ENCODE measurements at regions not wholly inside any gene's neighbourhood (a gene's known extent, or its start where the extent isn't known, plus 50 kb on each side); places are given as distances from the start of the nearest gene placed in this dataset.

GRCh38 chr7:157485361-157485831 is 148.6 kb downstream of the DNAJB6 start:
- DNase-seq (ENCODE audit: low spot score): no peak
- H3K27me3 ChIP-seq: no peaks in the 10 kb centered on the region
- 91% methylated on average over 12 of the region's 12 CpGs for WGBS (ENCODE audit: low lambda C conversion rate, missing lambda C conversion rate)

GRCh38 chr7:157486007-157486755 is 149.4 kb downstream of the DNAJB6 start:
- H3K27me3 ChIP-seq: no peaks in the 10 kb centered on the region

More at GRCh38 chr7:157485361-157485831, 148.6 kb downstream of the DNAJB6 start:
- H3K36me3 ChIP-seq (replicated peaks; ENCODE audit: insufficient read depth, low read depth): no peaks in the 10 kb centered on the region
- no peak overlapping the region for H2AFZ ChIP-seq
- no peaks in the 10 kb centered on the region for H3K9me3 ChIP-seq (ENCODE audit: low read depth)
- H3K4me3 ChIP-seq: no peak overlapping the region
- no peaks in the 10 kb centered on the region for H4K20me1 ChIP-seq (ENCODE audit: insufficient read depth, poor library complexity, severe bottlenecking)
- H3K9me2 ChIP-seq (replicated peaks; ENCODE audit: insufficient read depth): no peaks in the 10 kb centered on the region
- TF ChIP-seq EZH2phosphoT487 (IDR thresholded peaks at IDR 0.05; ENCODE audit: low read depth, severe bottlenecking, unreplicated experiment) (no peak), EZH2 (IDR thresholded peaks at IDR 0.05; ENCODE audit: borderline replicate concordance) (no peak), CTCF (IDR thresholded peaks at IDR 0.05; ENCODE audit: poor library complexity) (no peak)
- H3K4me1 ChIP-seq (ENCODE audit: insufficient read depth): no peaks in the 10 kb centered on the region
- no peak overlapping the region for H3K27ac ChIP-seq
- no peak overlapping the region for H3K4me2 ChIP-seq
- H3K79me2 ChIP-seq: no peaks in the 10 kb centered on the region

GRCh38 chr7:157487046-157487770 is 150.4 kb downstream of the DNAJB6 start:
- Histone ChIP-seq H4K20me1 (ENCODE audit: insufficient read depth, poor library complexity, severe bottlenecking) (no peaks in the 10 kb centered on the region), H3K27me3 (no peaks in the 10 kb centered on the region), H3K9me3 (ENCODE audit: low read depth) (no peaks in the 10 kb centered on the region), H3K79me2 (no peaks in the 10 kb centered on the region), H3K9me2 (replicated peaks; ENCODE audit: insufficient read depth) (no peaks in the 10 kb centered on the region), H3K4me3 (no peak overlapping the region), H3K4me2 (no peak overlapping the region), H3K36me3 (replicated peaks; ENCODE audit: insufficient read depth, low read depth) (no peaks in the 10 kb centered on the region), H3K4me1 (ENCODE audit: insufficient read depth) (no peaks in the 10 kb centered on the region), H3K27ac (no peak overlapping the region), H2AFZ (no peak overlapping the region)
- DNase-seq (ENCODE audit: low spot score): no peak
- TF ChIP-seq EZH2 (IDR thresholded peaks at IDR 0.05; ENCODE audit: borderline replicate concordance) (no peak), CTCF (IDR thresholded peaks at IDR 0.05; ENCODE audit: poor library complexity) (no peak), EZH2phosphoT487 (IDR thresholded peaks at IDR 0.05; ENCODE audit: low read depth, severe bottlenecking, unreplicated experiment) (no peak)
- 91% methylated on average over 24 of the region's 24 CpGs for WGBS (ENCODE audit: low lambda C conversion rate, missing lambda C conversion rate)

More at GRCh38 chr7:157486007-157486755, 149.4 kb downstream of the DNAJB6 start:
- Histone ChIP-seq H3K4me2 (no peak overlapping the region), H4K20me1 (ENCODE audit: insufficient read depth, poor library complexity, severe bottlenecking) (no peaks in the 10 kb centered on the region), H2AFZ (no peak overlapping the region), H3K36me3 (replicated peaks; ENCODE audit: insufficient read depth, low read depth) (no peaks in the 10 kb centered on the region), H3K4me1 (ENCODE audit: insufficient read depth) (no peaks in the 10 kb centered on the region), H3K79me2 (no peaks in the 10 kb centered on the region), H3K4me3 (no peak overlapping the region), H3K9me3 (ENCODE audit: low read depth) (no peaks in the 10 kb centered on the region), H3K9me2 (replicated peaks; ENCODE audit: insufficient read depth) (no peaks in the 10 kb centered on the region), H3K27ac (no peak overlapping the region)
- WGBS (ENCODE audit: low lambda C conversion rate, missing lambda C conversion rate): 78% methylated on average over 11 of the region's 11 CpGs
- TF ChIP-seq CTCF (IDR thresholded peaks at IDR 0.05; ENCODE audit: poor library complexity) (no peak), EZH2phosphoT487 (IDR thresholded peaks at IDR 0.05; ENCODE audit: low read depth, severe bottlenecking, unreplicated experiment) (no peak), EZH2 (IDR thresholded peaks at IDR 0.05; ENCODE audit: borderline replicate concordance) (no peak)
- DNase-seq (ENCODE audit: low spot score): no peak

Data from hepatocyte (in vitro differentiated cells).